GM12878 (cell line): ENCODE measurements at regions not wholly inside any gene's neighbourhood (a gene's known extent, or its start where the extent isn't known, plus 50 kb on each side); places are given as distances from the start of the nearest gene placed in this dataset.

Experiments used
- ATAC-seq: fragments of 200-7000 bp; cut with Tn5 transposase; 3 replicates; pipeline ENCODE4 v1.9.1; 2020; ENCODE audit warnings: mild to moderate bottlenecking, moderate library complexity
- BruUV-seq: library from RNA; stranded (reverse); fragments of 400-500 nt; replicated peaks from 2 replicates; lab custom pipeline; 2021; lab: Mats Ljungman, UMichigan
- CTCF ChIA-PET: fragments of 300-600 bp; sonication (Branson Sonifier 250); formaldehyde crosslinking; extraction: SDS; loops from one replicate; lab custom pipeline; 2021; ENCODE audit warnings: inconsistent platforms; lab: Yijun Ruan, JAX
- POLR2A ChIA-PET: fragments of 350-600 bp; formaldehyde crosslinking; extraction: SDS; loops from one replicate; lab custom pipeline; 2021; ENCODE audit warnings: inconsistent platforms; lab: Charles Lee
- RAD21 ChIA-PET: fragments of 300-600 bp; sonication (Branson Sonifier 250); formaldehyde crosslinking; loops from one replicate; lab custom pipeline; 2023; ENCODE audit warnings: antibody characterized with exemption; ENCODE audit not compliant: unreplicated experiment; lab: Charles Lee
- SMC1A ChIA-PET: fragments of 300-600 bp; sonication (Branson Sonifier 250); formaldehyde crosslinking; loops from one replicate; lab custom pipeline; 2023; ENCODE audit not compliant: unreplicated experiment, uncharacterized antibody; lab: Charles Lee
- DNase-seq: peaks from one replicate; pipeline ENCODE4 v3.0.0-alpha.2; 2011; ENCODE audit warnings: low read depth, low spot score
- FAIRE-seq: peaks from 3 replicates; lab custom pipeline; 2011; peaks lifted over from hg19 to GRCh38; lab: Jason Lieb, UNC
- H2AFZ ChIP-seq: 2 replicates; pipeline ENCODE4 v1.6.0; 2011; ENCODE audit warnings: low read depth, low read length, control low read depth; ENCODE audit not compliant: control insufficient read depth
- H3K27ac ChIP-seq: 2 replicates; pipeline ENCODE4 v1.5.1; 2011; ENCODE audit warnings: control low read depth; ENCODE audit not compliant: control insufficient read depth, insufficient read depth
- H3K27me3 ChIP-seq, 2 experiments: replicated peaks in 1 of 2; 2 replicates each; pipeline versions ENCODE4 v1.6.0 to v1.6.1; 2011; ENCODE audit warnings: low read length in 1 of 2; ENCODE audit not compliant: control insufficient read depth in 2 of 2, insufficient read depth in 2 of 2
- H3K36me3 ChIP-seq, 2 experiments: 2 replicates each; pipeline ENCODE4 v1.5.1; 2011; ENCODE audit warnings: low read length in 1 of 2; ENCODE audit not compliant: control insufficient read depth in 2 of 2, insufficient read depth in 2 of 2
- H3K4me1 ChIP-seq: 2 replicates; pipeline ENCODE4 v1.6.1; 2011; ENCODE audit warnings: mild to moderate bottlenecking, low read length, moderate library complexity, mixed read lengths; ENCODE audit not compliant: control insufficient read depth, insufficient read depth
- H3K4me2 ChIP-seq: 2 replicates; pipeline ENCODE4 v1.6.0; 2011; ENCODE audit warnings: control low read depth; ENCODE audit not compliant: control insufficient read depth, insufficient read depth
- H3K4me3 ChIP-seq: fragments of 200-600 bp; sonication (generic); 2 replicates; pipeline ENCODE4 v1.5.1; 2016
- H3K79me2 ChIP-seq: 2 replicates; pipeline ENCODE4 v1.6.0; 2011; ENCODE audit warnings: low read length; ENCODE audit not compliant: control insufficient read depth, insufficient read depth
- H3K9ac ChIP-seq: 2 replicates; pipeline ENCODE4 v1.8.0; 2011; ENCODE audit warnings: low read length, control low read depth, mixed read lengths; ENCODE audit not compliant: control insufficient read depth, insufficient read depth
- H3K9me3 ChIP-seq: replicated peaks from 3 replicates; pipeline ENCODE4 v1.5.1; 2011; ENCODE audit warnings: mild to moderate bottlenecking, low read length; ENCODE audit not compliant: control insufficient read depth, insufficient read depth
- H4K20me1 ChIP-seq: 2 replicates; pipeline ENCODE4 v1.6.0; 2011; ENCODE audit not compliant: control insufficient read depth, insufficient read depth
- BCLAF1 ChIP-seq: fragments of 450-650 bp; IDR thresholded peaks from 2 replicates; pipeline ENCODE4 v1.6.1; 2017; ENCODE audit warnings: antibody characterized with exemption, mild to moderate bottlenecking, moderate library complexity
- FOS ChIP-seq: IDR thresholded peaks from 3 replicates; pipeline ENCODE4 v1.6.1; 2011; ENCODE audit warnings: borderline replicate concordance; ENCODE audit not compliant: insufficient read length; ENCODE audit errors: extremely low read depth
- HDAC6 ChIP-seq: fragments of 200-600 bp; sonication (generic); IDR thresholded peaks from one replicate; pipeline ENCODE4 v1.8.0; 2017; ENCODE audit warnings: antibody characterized with exemption; ENCODE audit not compliant: unreplicated experiment
- JUNB ChIP-seq: IDR thresholded peaks from 2 replicates; pipeline ENCODE4 v1.6.1; 2016; ENCODE audit warnings: antibody characterized with exemption, mild to moderate bottlenecking
- JUND ChIP-seq: IDR thresholded peaks from 2 replicates; pipeline ENCODE4 v1.6.1; 2012; ENCODE audit warnings: low read depth, mild to moderate bottlenecking, low read length, improper control_type of control experiment, moderate library complexity
- KDM1A ChIP-seq: fragments of 200-600 bp; sonication (generic); IDR thresholded peaks from 2 replicates; pipeline ENCODE4 v1.6.1; 2016; ENCODE audit warnings: borderline replicate concordance
- RFX5 ChIP-seq: IDR thresholded peaks from 2 replicates; pipeline ENCODE4 v1.6.1; 2011; ENCODE audit warnings: low read depth, low read length, improper control_type of control experiment
- SUPT20H ChIP-seq: IDR thresholded peaks from 2 replicates; pipeline ENCODE4 v1.6.1; 2011; ENCODE audit warnings: low read depth, mild to moderate bottlenecking, low read length, moderate library complexity, borderline replicate concordance; ENCODE audit not compliant: control insufficient read depth
- ZBTB40 ChIP-seq: fragments of 450-650 bp; IDR thresholded peaks from 2 replicates; pipeline ENCODE4 v1.6.1; 2016; ENCODE audit warnings: mild to moderate bottlenecking, moderate library complexity, borderline replicate concordance
- WGBS: methylation state at CpG from one replicate; pipeline ENCODE4 v1.1.6; 2016; ENCODE audit warnings: low lambda C conversion rate; ENCODE audit not compliant: insufficient replicate concordance, insufficient coverage; ENCODE audit errors: missing lambda C conversion rate; 5-methylcytosine and 5-hydroxymethylcytosine counted together
- in situ Hi-C: fragments of 300-500 bp; cut with MboI; formaldehyde crosslinking; loops from 9 replicates; pipeline ENCODE4 v1.14.3; 2018; ENCODE audit warnings: mixed read lengths
- intact Hi-C: fragments of 100-400 bp; cut with micrococcal nuclease; formaldehyde crosslinking; loops from one replicate; pipeline ENCODE4 v1.14.2; 2022; ENCODE audit not compliant: unreplicated experiment
- TF ChIP-seq, protein P1 (sequence below): IDR thresholded peaks from 2 replicates; pipeline ENCODE4 v1.6.1; 2012; ENCODE audit warnings: low read depth, low read length, improper control_type of control experiment

DNA sequence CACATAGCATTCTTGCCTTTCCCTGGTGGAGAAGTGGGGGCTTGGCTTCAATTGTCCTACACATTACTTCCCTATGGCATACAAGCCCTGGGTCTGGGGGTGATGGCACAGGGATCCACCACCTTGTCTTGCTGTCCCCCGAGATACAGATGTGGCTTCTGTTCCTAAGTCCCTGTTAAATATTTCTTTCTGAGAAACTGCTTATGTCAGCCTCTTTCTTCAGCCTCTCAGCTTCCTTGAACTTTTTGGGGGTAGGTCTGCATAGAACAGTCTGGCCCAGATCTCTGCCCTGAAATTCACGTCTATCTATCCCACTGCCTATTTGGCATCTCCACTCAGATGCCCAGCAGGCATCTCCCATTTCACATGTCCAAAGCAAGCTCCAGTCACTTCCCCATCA is 177.4 kb downstream of the SCP2D1 start:
- TF ChIP-seq HDAC6 = no peak
- TF ChIP-seq KDM1A = no peak
- TF ChIP-seq ZBTB40 = no peak
- no peak for DNase-seq
- no peaks in the 10 kb centered on the region for H3K36me3 ChIP-seq
- H3K9me3 ChIP-seq = no peaks in the 10 kb centered on the region
- no peaks in the 10 kb centered on the region for H3K4me1 ChIP-seq
- H4K20me1 ChIP-seq = no peaks in the 10 kb centered on the region
- no peak for FAIRE-seq
- WGBS = 0% methylated on average over 2 of the region's 2 CpGs
- no peak for ATAC-seq
- H3K79me2 ChIP-seq = no peaks in the 10 kb centered on the region
- ChIA-PET RAD21 (no interaction called here), SMC1A (no interaction called here), POLR2A (no interaction called here), CTCF (no interaction called here)
- no peaks in the 10 kb centered on the region for H3K27me3 ChIP-seq
- no peak overlapping the region for H3K4me2 ChIP-seq
- BruUV-seq = no TSS peak
- no peak overlapping the region for H3K27ac ChIP-seq
- H2AFZ ChIP-seq = no peak overlapping the region
- no peak overlapping the region for H3K4me3 ChIP-seq
- intact Hi-C loops (no loop called here), in situ Hi-C loops (no loop called here)
- no peak overlapping the region for H3K9ac ChIP-seq

DNA sequence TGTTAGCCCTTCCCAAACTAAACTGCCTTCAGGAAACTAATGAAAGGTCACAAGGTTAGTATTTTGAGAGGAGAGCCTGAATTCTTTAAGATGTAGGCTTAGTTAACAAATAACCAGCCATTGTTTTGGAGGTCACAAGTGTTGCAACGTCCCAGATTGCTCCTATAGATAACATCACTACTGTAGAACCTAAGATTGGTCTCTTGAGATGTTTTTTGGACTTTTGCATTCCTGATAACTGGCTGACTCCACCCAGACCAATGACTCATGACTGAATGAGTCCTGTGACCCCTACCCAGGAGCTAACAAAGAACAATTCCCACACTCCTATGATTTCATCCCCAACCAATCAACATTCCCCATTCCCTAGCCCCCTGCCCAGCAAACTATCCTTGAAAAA is 178.8 kb downstream of the SCP2D1 start:
- Histone ChIP-seq H3K27me3 (no peaks in the 10 kb centered on the region), H3K4me1 (no peaks in the 10 kb centered on the region), H3K36me3 (no peaks in the 10 kb centered on the region), H4K20me1 (no peaks in the 10 kb centered on the region), H3K27ac (no peak overlapping the region), H2AFZ (no peak overlapping the region), H3K9ac (no peak overlapping the region), H3K4me2 (no peak overlapping the region), H3K4me3 (no peak overlapping the region), H3K79me2 (no peaks in the 10 kb centered on the region), H3K9me3 (no peaks in the 10 kb centered on the region)
- ChIA-PET POLR2A (no interaction called here), CTCF (no interaction called here), SMC1A (no interaction called here), RAD21 (interaction anchor here (0.8 kb wide), 1 partner anchor 22 kb away, joined by 3 read pairs; no protein-coding TSS in a partner anchor)
- no peak for FAIRE-seq
- intact Hi-C loops = no loop called here
- in situ Hi-C loops = no loop called here
- no TSS peak for BruUV-seq
- DNase-seq = no peak
- ATAC-seq = no peak
- 0% methylated on average over 1 of the region's 1 CpG for WGBS
- TF ChIP-seq JUND (no peak), BCLAF1 (no peak), RFX5 (no peak), JUNB (no peak), SUPT20H (no peak), HDAC6 (no peak), FOS (no peak)
- TF ChIP-seq, protein P1, sequence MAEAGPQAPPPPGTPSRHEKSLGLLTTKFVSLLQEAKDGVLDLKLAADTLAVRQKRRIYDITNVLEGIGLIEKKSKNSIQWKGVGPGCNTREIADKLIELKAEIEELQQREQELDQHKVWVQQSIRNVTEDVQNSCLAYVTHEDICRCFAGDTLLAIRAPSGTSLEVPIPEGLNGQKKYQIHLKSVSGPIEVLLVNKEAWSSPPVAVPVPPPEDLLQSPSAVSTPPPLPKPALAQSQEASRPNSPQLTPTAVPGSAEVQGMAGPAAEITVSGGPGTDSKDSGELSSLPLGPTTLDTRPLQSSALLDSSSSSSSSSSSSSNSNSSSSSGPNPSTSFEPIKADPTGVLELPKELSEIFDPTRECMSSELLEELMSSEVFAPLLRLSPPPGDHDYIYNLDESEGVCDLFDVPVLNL = no peak
